Heart left ventricle (tissue), 13 donors: ENCODE measurements at regions not wholly inside any gene's neighbourhood (a gene's known extent, or its start where the extent isn't known, plus 50 kb on each side); places are given as distances from the start of the nearest gene placed in this dataset.

Experiments
- POLR2A ChIP-seq, 2 donors: fragments of 450-650 bp; IDR thresholded peaks; one replicate each; pipeline ENCODE4 v1.6.1; 2017; ENCODE audit warnings: antibody characterized with exemption in 2 of 2, mild to moderate bottlenecking in 2 of 2, moderate library complexity in 2 of 2
- TF ChIP-seq, protein P1 (sequence below), 12 donors: fragments of 200-600 bp; sonication (generic) in 4 of 12; IDR thresholded peaks; one replicate each; pipeline versions ENCODE4 v1.5.0 to v1.8.0; 2018 to 2022; ENCODE audit warnings: antibody characterized with exemption in 12 of 12, mild to moderate bottlenecking in 5 of 12
- donor health status: ischemic (EF 13 %, LVEDD 7.1; RV severe dilation, severe dysfunction).
- donor health status: DM: no; HTN: yes; CAD: no.
- donor health status: DM: no; HTN: no; CAD: no.
- donor health status: ischemic (EF 25% LVEDD 6.9; RV normal size, moderate dysfunction).
- donor health status: ischemic (EF 25% LVEDD 5.7; RV mildly dilated, moderate dysfunction).
- donor health status: ischemic (EF 35%, LVEDD 5.7; RV mildly dilated, moderate dysfunction).
- donor health status: nonischemic (EF 11% LVEDD 7.7; RV severe dilation, severe dysfunction).
- donor health status: DM: yes; HTN: yes; CAD: no.
- donor health status: PGD.
- donor health status: ischemic (EF 29% LVEDD 5.4; RV normal size, mild dysfunction).
- donor health status: nonischemic (EF 23%, LVEDD 6.1; RV moderate dilation, normal function).

DNA sequence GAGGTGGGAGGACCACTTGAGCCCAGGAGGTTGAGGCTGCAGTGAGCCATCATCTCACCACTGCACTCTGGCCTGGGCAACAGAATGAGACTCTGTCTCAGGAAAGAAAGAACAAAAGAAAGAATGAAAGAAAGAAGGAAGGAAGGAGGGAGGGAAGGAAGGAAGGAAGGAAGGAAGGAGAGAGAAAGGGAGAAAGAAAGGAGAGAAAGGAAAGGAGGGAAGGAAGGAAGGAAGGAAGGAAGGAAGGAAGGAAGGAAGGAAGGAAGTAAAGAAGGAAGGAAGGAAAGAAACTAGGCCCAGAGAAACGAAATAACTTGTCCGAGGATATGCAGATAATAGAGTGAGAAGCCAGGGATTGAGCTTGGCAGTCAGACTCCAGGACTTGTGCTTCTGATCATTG is 102.1 kb downstream of the SKIDA1 start:
- TF ChIP-seq, protein P1, sequence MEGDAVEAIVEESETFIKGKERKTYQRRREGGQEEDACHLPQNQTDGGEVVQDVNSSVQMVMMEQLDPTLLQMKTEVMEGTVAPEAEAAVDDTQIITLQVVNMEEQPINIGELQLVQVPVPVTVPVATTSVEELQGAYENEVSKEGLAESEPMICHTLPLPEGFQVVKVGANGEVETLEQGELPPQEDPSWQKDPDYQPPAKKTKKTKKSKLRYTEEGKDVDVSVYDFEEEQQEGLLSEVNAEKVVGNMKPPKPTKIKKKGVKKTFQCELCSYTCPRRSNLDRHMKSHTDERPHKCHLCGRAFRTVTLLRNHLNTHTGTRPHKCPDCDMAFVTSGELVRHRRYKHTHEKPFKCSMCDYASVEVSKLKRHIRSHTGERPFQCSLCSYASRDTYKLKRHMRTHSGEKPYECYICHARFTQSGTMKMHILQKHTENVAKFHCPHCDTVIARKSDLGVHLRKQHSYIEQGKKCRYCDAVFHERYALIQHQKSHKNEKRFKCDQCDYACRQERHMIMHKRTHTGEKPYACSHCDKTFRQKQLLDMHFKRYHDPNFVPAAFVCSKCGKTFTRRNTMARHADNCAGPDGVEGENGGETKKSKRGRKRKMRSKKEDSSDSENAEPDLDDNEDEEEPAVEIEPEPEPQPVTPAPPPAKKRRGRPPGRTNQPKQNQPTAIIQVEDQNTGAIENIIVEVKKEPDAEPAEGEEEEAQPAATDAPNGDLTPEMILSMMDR (IDR thresholded peaks at IDR 0.05), result no peak
- TF ChIP-seq POLR2A (IDR thresholded peaks at IDR 0.05), result no peak
